Trophoblast cell (in vitro differentiated cells and primary cell): ENCODE measurements at regions not wholly inside any gene's neighbourhood (a gene's known extent, or its start where the extent isn't known, plus 50 kb on each side); places are given as distances from the start of the nearest gene placed in this dataset.
A peak's percentile ranks its signal among the peaks of the same experiment; 100 is the strongest.

Experiments used
- DNase-seq, 2 donors: peaks; one replicate each; pipeline ENCODE4 v3.0.0-alpha.2; 2016
- H2AFZ ChIP-seq: 2 replicates; pipeline ENCODE4 v1.6.1; 2013; ENCODE audit warnings: low read length, moderate library complexity, mild to moderate bottlenecking; ENCODE audit not compliant: insufficient read depth, poor library complexity
- H2AK5ac ChIP-seq: 2 replicates; pipeline ENCODE4 v1.6.1; 2013; ENCODE audit warnings: mild to moderate bottlenecking, low read length
- H2BK120ac ChIP-seq: 2 replicates; pipeline ENCODE4 v1.6.1; 2013; ENCODE audit warnings: low read length, mild to moderate bottlenecking, moderate library complexity; ENCODE audit not compliant: insufficient read depth, poor library complexity
- H2BK12ac ChIP-seq: 2 replicates; pipeline ENCODE4 v1.6.1; 2013; ENCODE audit warnings: mild to moderate bottlenecking, low read length, moderate library complexity
- H2BK5ac ChIP-seq: 2 replicates; pipeline ENCODE4 v1.6.1; 2013; ENCODE audit warnings: low read length, low read depth, moderate library complexity, mild to moderate bottlenecking; ENCODE audit not compliant: poor library complexity
- H3K14ac ChIP-seq: 2 replicates; pipeline ENCODE4 v1.6.1; 2013; ENCODE audit warnings: mild to moderate bottlenecking, low read length
- H3K18ac ChIP-seq: 2 replicates; pipeline ENCODE4 v1.6.1; 2013; ENCODE audit warnings: mild to moderate bottlenecking, low read length
- H3K23ac ChIP-seq: 2 replicates; pipeline ENCODE4 v1.6.1; 2013; ENCODE audit warnings: low read length
- H3K27ac ChIP-seq: 2 replicates; pipeline ENCODE4 v1.5.1; 2013; ENCODE audit warnings: low read depth, mild to moderate bottlenecking, inconsistent platforms, low read length, moderate library complexity
- H3K27me3 ChIP-seq: 2 replicates; pipeline ENCODE4 v1.6.1; 2013; ENCODE audit warnings: inconsistent platforms, mild to moderate bottlenecking, low read length, moderate library complexity; ENCODE audit not compliant: insufficient read depth
- H3K36me3 ChIP-seq, 2 experiments: 1 replicate in 1 of 2; 2 replicates in 1 of 2; pipeline ENCODE4 v1.6.1; 2013; ENCODE audit warnings: low read length in 2 of 2, mild to moderate bottlenecking in 2 of 2, moderate library complexity in 1 of 2; ENCODE audit not compliant: insufficient read depth in 2 of 2, control insufficient read depth in 1 of 2
- H3K4ac ChIP-seq: 2 replicates; pipeline ENCODE4 v1.6.1; 2013; ENCODE audit warnings: low read depth, mild to moderate bottlenecking, low read length, moderate library complexity
- H3K4me1 ChIP-seq, 2 experiments: 1 replicate in 1 of 2; 2 replicates in 1 of 2; pipeline ENCODE4 v1.6.1; 2013; ENCODE audit warnings: low read length in 2 of 2, mild to moderate bottlenecking in 2 of 2, moderate library complexity in 1 of 2; ENCODE audit not compliant: insufficient read depth in 2 of 2, control insufficient read depth in 1 of 2
- H3K4me2 ChIP-seq: 2 replicates; pipeline ENCODE4 v1.6.1; 2013; ENCODE audit warnings: inconsistent platforms, mild to moderate bottlenecking, low read length, moderate library complexity
- H3K4me3 ChIP-seq: 2 replicates; pipeline ENCODE4 v1.5.1; 2013; ENCODE audit warnings: mild to moderate bottlenecking, low read depth, low read length, inconsistent platforms
- H3K79me1 ChIP-seq: one replicate; pipeline ENCODE4 v1.6.1; 2013; ENCODE audit warnings: low read length
- H3K79me2 ChIP-seq: 2 replicates; pipeline ENCODE4 v1.6.1; 2013; ENCODE audit warnings: low read length, mild to moderate bottlenecking; ENCODE audit not compliant: control insufficient read depth, insufficient read depth, poor library complexity
- H3K9ac ChIP-seq: 2 replicates; pipeline ENCODE4 v1.6.1; 2013; ENCODE audit warnings: mild to moderate bottlenecking, low read length
- H3K9me3 ChIP-seq: 2 replicates; pipeline ENCODE4 v1.6.1; 2013; ENCODE audit warnings: low read depth, mild to moderate bottlenecking, control low read depth, inconsistent platforms, low read length; ENCODE audit not compliant: insufficient read depth
- H4K12ac ChIP-seq: 2 replicates; pipeline ENCODE4 v1.6.1; 2013; ENCODE audit warnings: low read depth, mild to moderate bottlenecking, low read length, moderate library complexity
- H4K8ac ChIP-seq: 2 replicates; pipeline ENCODE4 v1.6.1; 2013; ENCODE audit warnings: low read depth, mild to moderate bottlenecking, low read length, moderate library complexity
- H4K91ac ChIP-seq: one replicate; pipeline ENCODE4 v1.6.1; 2013; ENCODE audit warnings: low read depth, mild to moderate bottlenecking, low read length, moderate library complexity
- WGBS: extraction: QIAGEN DNeasy Blood & Tissue Kit; methylation state at CpG from one replicate; pipeline ENCODE4 v1.1.7; 2013; ENCODE audit warnings: missing lambda C conversion rate; ENCODE audit not compliant: insufficient read length, insufficient coverage; ENCODE audit errors: extremely low coverage; 5-methylcytosine and 5-hydroxymethylcytosine counted together

DNA sequence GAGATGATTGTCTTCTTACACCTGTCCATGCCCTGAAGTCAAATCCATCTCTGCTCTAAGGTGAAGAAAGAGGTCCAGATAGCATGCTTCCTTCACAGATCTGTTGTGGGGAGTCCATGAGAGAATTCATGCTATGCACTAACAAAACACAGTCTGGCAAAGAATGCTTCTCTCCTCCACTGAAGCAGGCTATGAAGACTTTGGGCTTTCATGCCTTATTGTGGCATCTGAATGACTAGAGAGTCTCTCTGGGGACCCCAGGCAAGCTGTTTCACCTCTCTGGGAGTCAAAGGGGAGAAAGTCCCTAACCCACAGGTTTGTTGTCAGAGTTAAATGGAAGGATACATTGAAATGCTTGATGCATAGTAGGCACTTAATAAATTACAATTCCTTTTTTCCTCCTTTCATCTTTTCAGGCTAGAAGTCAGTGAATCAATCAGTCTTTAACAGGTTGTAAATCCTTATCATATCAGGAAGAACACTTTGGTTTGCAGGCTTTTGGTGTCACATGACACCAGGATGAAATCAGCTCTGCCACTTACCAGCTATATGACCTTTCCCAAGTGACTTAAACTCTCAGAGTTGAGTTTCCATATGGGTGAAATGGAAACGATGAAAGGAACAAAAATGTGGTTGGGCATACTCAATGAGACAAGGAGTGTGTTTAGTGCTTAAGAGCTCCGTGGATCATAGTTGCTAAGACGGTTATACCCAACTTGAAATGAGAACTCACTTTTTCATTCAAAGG is 200.1 kb upstream of the DAB1 start:
- no peak for DNase-seq
- no peaks in the 10 kb centered on the region for H3K79me2 ChIP-seq
- H3K9me3 ChIP-seq, result no peaks in the 10 kb centered on the region
- no CpG with 5 or more reads among the region's 3 CpGs for WGBS
- no peak overlapping the region for H3K27ac ChIP-seq
- H3K4ac ChIP-seq, result no peak overlapping the region
- H3K36me3 ChIP-seq, result no peaks in the 10 kb centered on the region
- H3K4me3 ChIP-seq, result no peak overlapping the region
- H3K14ac ChIP-seq, result no peak overlapping the region
- H3K79me1 ChIP-seq, result no peaks in the 10 kb centered on the region
- no peak overlapping the region for H2BK12ac ChIP-seq
- H2BK5ac ChIP-seq, result no peak overlapping the region
- no peak overlapping the region for H3K4me2 ChIP-seq
- no peak overlapping the region for H4K91ac ChIP-seq
- H3K27me3 ChIP-seq, result no peaks in the 10 kb centered on the region
- H2AFZ ChIP-seq, result no peak overlapping the region
- H2AK5ac ChIP-seq, result no peak overlapping the region
- no peaks in the 10 kb centered on the region for H3K4me1 ChIP-seq
- H3K9ac ChIP-seq, result no peak overlapping the region
- H2BK120ac ChIP-seq, result no peak overlapping the region
- no peak overlapping the region for H3K18ac ChIP-seq
- H3K23ac ChIP-seq, result no peak overlapping the region
- H4K8ac ChIP-seq, result no peak overlapping the region
- no peak overlapping the region for H4K12ac ChIP-seq

DNA sequence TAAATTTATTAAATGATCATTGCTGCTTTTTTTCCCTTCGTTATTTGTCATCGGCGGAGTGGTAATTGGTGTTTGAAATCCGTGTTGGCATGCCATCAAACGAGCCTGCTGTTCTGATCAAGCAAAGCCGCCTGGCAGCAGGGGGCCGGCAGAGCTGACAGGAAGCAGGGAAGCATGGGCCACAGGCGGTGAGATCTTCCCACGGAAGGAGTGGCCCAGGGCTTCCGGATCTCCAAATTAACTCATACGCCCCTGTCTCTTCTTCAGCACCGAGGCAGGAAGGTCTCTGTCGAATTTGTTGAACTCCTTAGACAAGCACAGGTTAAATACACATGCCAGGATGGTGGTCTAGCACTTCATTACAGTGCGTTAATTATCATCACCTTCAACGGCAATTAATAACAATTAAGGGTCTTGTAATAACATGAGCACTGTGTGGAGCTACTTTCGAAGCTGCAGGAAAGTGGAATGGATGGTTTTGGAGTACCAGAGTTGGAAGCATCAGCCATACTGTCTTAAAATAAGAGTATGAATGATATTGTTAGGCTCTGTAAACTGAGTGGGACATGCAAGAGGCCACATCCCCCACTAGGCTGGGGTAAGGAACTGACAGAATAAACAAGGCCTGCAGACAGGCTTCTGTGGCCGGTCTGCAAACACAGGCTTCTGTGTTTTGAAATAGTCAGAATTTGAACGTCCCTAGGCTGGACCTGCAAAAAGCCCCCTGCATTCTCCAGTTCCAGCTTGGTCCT is 199.4 kb upstream of the DAB1 start:
- no peaks in the 10 kb centered on the region for H3K79me1 ChIP-seq
- H3K4me3 ChIP-seq, result no peak overlapping the region
- no peaks in the 10 kb centered on the region for H3K4me1 ChIP-seq
- no peak overlapping the region for H3K23ac ChIP-seq
- H3K27ac ChIP-seq, result no peak overlapping the region
- no peak overlapping the region for H3K14ac ChIP-seq
- no peaks in the 10 kb centered on the region for H3K79me2 ChIP-seq
- no peak overlapping the region for H3K18ac ChIP-seq
- H3K4me2 ChIP-seq, result no peak overlapping the region
- no peaks in the 10 kb centered on the region for H3K36me3 ChIP-seq
- H4K8ac ChIP-seq, result no peak overlapping the region
- H2AK5ac ChIP-seq, result no peak overlapping the region
- H2BK12ac ChIP-seq, result no peak overlapping the region
- no peaks in the 10 kb centered on the region for H3K9me3 ChIP-seq
- no peak overlapping the region for H3K4ac ChIP-seq
- WGBS, result no CpG with 5 or more reads among the region's 18 CpGs
- H4K91ac ChIP-seq, result no peak overlapping the region
- H2BK120ac ChIP-seq, result no peak overlapping the region
- H3K27me3 ChIP-seq, result no peaks in the 10 kb centered on the region
- no peak overlapping the region for H4K12ac ChIP-seq
- no peak overlapping the region for H3K9ac ChIP-seq
- no peak overlapping the region for H2BK5ac ChIP-seq
- no peak for DNase-seq
- no peak overlapping the region for H2AFZ ChIP-seq

DNA sequence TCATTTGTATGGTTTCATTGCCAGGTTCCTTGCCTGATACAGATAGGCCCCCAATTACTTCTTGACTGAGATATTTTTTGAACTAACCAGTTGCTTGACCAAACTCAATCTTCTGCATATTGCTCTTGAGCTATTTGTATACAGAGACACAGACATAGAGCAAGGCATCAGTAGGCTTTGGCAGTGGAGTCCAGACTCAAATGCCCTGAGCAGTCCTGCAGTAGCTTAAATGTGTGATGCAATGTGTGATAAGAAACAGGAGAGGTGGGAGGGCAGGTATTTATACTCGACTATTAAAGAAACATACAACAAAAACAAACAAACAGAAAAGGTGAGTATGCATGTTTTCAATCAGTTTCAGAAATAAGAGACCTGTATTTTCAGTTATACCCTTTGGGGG is 197.9 kb upstream of the DAB1 start:
- no peaks in the 10 kb centered on the region for H3K27me3 ChIP-seq
- H3K4me2 ChIP-seq, result no peak overlapping the region
- H2AK5ac ChIP-seq, result no peak overlapping the region
- H2AFZ ChIP-seq, result no peak overlapping the region
- H2BK120ac ChIP-seq, result no peak overlapping the region
- no peak overlapping the region for H4K8ac ChIP-seq
- H4K91ac ChIP-seq, result no peak overlapping the region
- no peak overlapping the region for H2BK12ac ChIP-seq
- no peaks in the 10 kb centered on the region for H3K9me3 ChIP-seq
- WGBS, result no CpG with 5 or more reads among the region's 1 CpG
- H2BK5ac ChIP-seq, result no peak overlapping the region
- no peaks in the 10 kb centered on the region for H3K79me1 ChIP-seq
- no peak overlapping the region for H3K14ac ChIP-seq
- H3K23ac ChIP-seq, result no peak overlapping the region
- peak in 1 of 2 donors; percentile 10 for DNase-seq
- no peak overlapping the region for H3K4me3 ChIP-seq
- no peak overlapping the region for H3K27ac ChIP-seq
- no peak overlapping the region for H4K12ac ChIP-seq
- H3K18ac ChIP-seq, result no peak overlapping the region
- no peaks in the 10 kb centered on the region for H3K36me3 ChIP-seq
- H3K9ac ChIP-seq, result no peak overlapping the region
- no peak overlapping the region for H3K4ac ChIP-seq
- no peaks in the 10 kb centered on the region for H3K79me2 ChIP-seq
- H3K4me1 ChIP-seq, result no peaks in the 10 kb centered on the region

DNA sequence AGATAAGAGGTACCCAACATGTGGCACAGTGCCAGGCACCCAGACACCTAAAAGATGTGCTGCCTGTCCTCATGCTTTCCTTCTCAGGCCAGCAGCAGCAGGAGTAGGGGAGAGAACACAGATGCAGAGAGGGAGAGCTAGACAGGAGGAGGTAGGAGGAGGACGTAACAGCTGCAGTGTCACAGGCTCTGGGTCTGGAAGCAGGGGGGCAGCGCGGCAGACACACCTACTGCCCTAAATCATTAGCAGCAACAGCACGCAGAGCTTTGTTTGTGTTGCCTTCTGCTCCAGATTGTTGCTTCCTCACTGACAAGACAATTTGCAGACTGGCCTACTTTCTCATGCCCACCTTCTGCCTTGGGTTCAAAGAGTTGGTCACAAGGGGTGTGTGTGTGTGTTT is 196.7 kb upstream of the DAB1 start:
- H3K36me3 ChIP-seq, result no peaks in the 10 kb centered on the region
- no peaks in the 10 kb centered on the region for H3K27me3 ChIP-seq
- no peaks in the 10 kb centered on the region for H3K79me1 ChIP-seq
- no peaks in the 10 kb centered on the region for H3K9me3 ChIP-seq
- H4K12ac ChIP-seq, result no peak overlapping the region
- no peak overlapping the region for H3K14ac ChIP-seq
- H2BK5ac ChIP-seq, result no peak overlapping the region
- no peak overlapping the region for H2AFZ ChIP-seq
- no peak overlapping the region for H2AK5ac ChIP-seq
- no peak for DNase-seq
- no peak overlapping the region for H3K23ac ChIP-seq
- H2BK12ac ChIP-seq, result no peak overlapping the region
- no peak overlapping the region for H3K4me2 ChIP-seq
- no peak overlapping the region for H3K27ac ChIP-seq
- no peak overlapping the region for H3K4ac ChIP-seq
- H3K9ac ChIP-seq, result no peak overlapping the region
- no peak overlapping the region for H4K8ac ChIP-seq
- no peaks in the 10 kb centered on the region for H3K4me1 ChIP-seq
- WGBS, result no CpG with 5 or more reads among the region's 4 CpGs
- no peak overlapping the region for H3K4me3 ChIP-seq
- no peaks in the 10 kb centered on the region for H3K79me2 ChIP-seq
- H4K91ac ChIP-seq, result no peak overlapping the region
- H3K18ac ChIP-seq, result no peak overlapping the region
- H2BK120ac ChIP-seq, result no peak overlapping the region
